HG03175 (cell line): ENCODE measurements at regions not wholly inside any gene's neighbourhood (a gene's known extent, or its start where the extent isn't known, plus 50 kb on each side); places are given as distances from the start of the nearest gene placed in this dataset.
"Not testable (repeated sequence)": the region's sequence is repeated elsewhere in the genome, so short reads cannot be mapped to it uniquely, and the experiment has no call there.

Experiments used
- ATAC-seq: cut with Tn5 transposase; IDR thresholded peaks from one replicate; pipeline ENCODE4 v1.9.1; 2021; ENCODE audit warnings: mild to moderate bottlenecking, moderate library complexity; ENCODE audit not compliant: unreplicated experiment

GRCh38 chr4:101730291-101731117 is 60.0 kb upstream of the BANK1 start:
- peak; percentile 92 for ATAC-seq

- no peak for ATAC-seq
Measured at GRCh38 chr4:101727238-101727637, 63.3 kb upstream of the BANK1 start.

- peak; percentile 86 for ATAC-seq
Measured at GRCh38 chr4:101724093-101724492, 66.4 kb upstream of the BANK1 start.

GRCh38 chr4:101718810-101719209 is 71.7 kb upstream of the BANK1 start:
- no peak for ATAC-seq

GRCh38 chr4:101711590-101712260 is 78.8 kb upstream of the BANK1 start:
- ATAC-seq: no peak

GRCh38 chr4:101710806-101711205 is 79.7 kb upstream of the BANK1 start:
- ATAC-seq: no peak

GRCh38 chr4:101708293-101709039 is 82.1 kb upstream of the BANK1 start:
- ATAC-seq: no peak

GRCh38 chr4:101707596-101707995 is 82.9 kb upstream of the BANK1 start:
- no peak for ATAC-seq

GRCh38 chr4:101706535-101707057 is 83.9 kb upstream of the BANK1 start:
- no peak for ATAC-seq

GRCh38 chr4:101701551-101701950 is 89.0 kb upstream of the BANK1 start:
- no peak for ATAC-seq

- ATAC-seq: no peak
Measured at GRCh38 chr4:101699441-101700124, 90.9 kb upstream of the BANK1 start.

GRCh38 chr4:101697266-101697665 is 93.3 kb upstream of the BANK1 start:
- no peak for ATAC-seq

- ATAC-seq: no peak
Measured at GRCh38 chr4:101696276-101697010, 94.1 kb upstream of the BANK1 start.

GRCh38 chr4:101695176-101695575 is 95.4 kb upstream of the BANK1 start:
- no peak for ATAC-seq

GRCh38 chr4:101694403-101694802 is 96.1 kb upstream of the BANK1 start:
- ATAC-seq: not testable (repeated sequence)

GRCh38 chr4:101693842-101694398 is 96.6 kb upstream of the BANK1 start:
- peak; percentile 65 for ATAC-seq

GRCh38 chr4:101689220-101689619 is 101.3 kb upstream of the BANK1 start:
- no peak for ATAC-seq

- ATAC-seq: no peak
Measured at GRCh38 chr4:101685126-101685525, 105.4 kb upstream of the BANK1 start.

GRCh38 chr4:101682946-101683345 is 107.6 kb upstream of the BANK1 start:
- ATAC-seq: no peak

- no peak for ATAC-seq
Measured at GRCh38 chr4:101678180-101678579, 112.3 kb upstream of the BANK1 start.
